Natural killer cell (primary cell): ENCODE measurements at regions not wholly inside any gene's neighbourhood (a gene's known extent, or its start where the extent isn't known, plus 50 kb on each side); places are given as distances from the start of the nearest gene placed in this dataset.

Experiments
- ATAC-seq, 3 donors: fragments of 150-1000 bp in 2 of 3; fragments of 200-7000 bp in 1 of 3; cut with Tn5 transposase; 1 replicate in 1 of 3; 2 replicates in 2 of 3; pipeline ENCODE4 v1.10.0; 2021; ENCODE audit warnings: mild to moderate bottlenecking in 2 of 3, moderate library complexity in 2 of 3
- DNase-seq, 2 donors: peaks; one replicate each; pipeline versions ENCODE4 v3.0.0 to v3.0.0-alpha.2; 2013 to 2021; ENCODE audit warnings: mixed read lengths in 1 of 2
- H3K27ac ChIP-seq: one replicate; pipeline ENCODE4 v1.5.1; 2013; ENCODE audit warnings: mild to moderate bottlenecking, low read length
- H3K27me3 ChIP-seq: one replicate; pipeline ENCODE4 v1.6.1; 2013; ENCODE audit warnings: low read length; ENCODE audit not compliant: control insufficient read depth, insufficient read depth
- H3K36me3 ChIP-seq: one replicate; pipeline ENCODE4 v1.6.1; 2013; ENCODE audit warnings: low read length; ENCODE audit not compliant: control insufficient read depth, insufficient read depth
- H3K4me1 ChIP-seq: one replicate; pipeline ENCODE4 v1.6.1; 2013; ENCODE audit warnings: low read length; ENCODE audit not compliant: control insufficient read depth, insufficient read depth
- H3K4me3 ChIP-seq: one replicate; pipeline ENCODE4 v1.5.1; 2013; ENCODE audit warnings: low read length
- H3K9me3 ChIP-seq: one replicate; pipeline ENCODE4 v1.6.1; 2013; ENCODE audit warnings: low read length; ENCODE audit not compliant: control insufficient read depth, insufficient read depth
- H3K27ac Mint-ChIP-seq, 2 donors: one replicate each; pipeline ENCODE4 v1.8.0; 2022; ENCODE audit warnings: mild to moderate bottlenecking in 2 of 2, mixed read lengths in 2 of 2, moderate library complexity in 1 of 2
- H3K27me3 Mint-ChIP-seq, 2 donors: one replicate each; pipeline ENCODE4 v1.8.0; 2022; ENCODE audit warnings: low read depth in 2 of 2, mixed read lengths in 2 of 2
- H3K36me3 Mint-ChIP-seq: one replicate; pipeline ENCODE4 v1.8.0; 2022; ENCODE audit warnings: mixed read lengths
- H3K4me1 Mint-ChIP-seq, 2 donors: one replicate each; pipeline ENCODE4 v1.8.0; 2022; ENCODE audit warnings: mixed read lengths in 2 of 2
- H3K4me3 Mint-ChIP-seq: one replicate; pipeline ENCODE4 v1.8.0; 2022; ENCODE audit warnings: mild to moderate bottlenecking, moderate library complexity, mixed read lengths
- H3K9me3 Mint-ChIP-seq, 2 donors: one replicate each; pipeline ENCODE4 v1.8.0; 2022; ENCODE audit warnings: mixed read lengths in 2 of 2
- WGBS: methylation state at CpG from one replicate; pipeline ENCODE4 v1.1.7; 2013; ENCODE audit warnings: missing lambda C conversion rate; ENCODE audit not compliant: insufficient coverage; 5-methylcytosine and 5-hydroxymethylcytosine counted together
- intact Hi-C: fragments of 100-400 bp; cut with micrococcal nuclease; formaldehyde crosslinking; loops from one replicate; pipeline ENCODE4 v1.14.2; 2022
- TF ChIP-seq, protein P1 (sequence below): fragments of 200-600 bp; IDR thresholded peaks from one replicate; pipeline ENCODE4 v1.8.0; 2022; ENCODE audit warnings: antibody characterized with exemption

DNA sequence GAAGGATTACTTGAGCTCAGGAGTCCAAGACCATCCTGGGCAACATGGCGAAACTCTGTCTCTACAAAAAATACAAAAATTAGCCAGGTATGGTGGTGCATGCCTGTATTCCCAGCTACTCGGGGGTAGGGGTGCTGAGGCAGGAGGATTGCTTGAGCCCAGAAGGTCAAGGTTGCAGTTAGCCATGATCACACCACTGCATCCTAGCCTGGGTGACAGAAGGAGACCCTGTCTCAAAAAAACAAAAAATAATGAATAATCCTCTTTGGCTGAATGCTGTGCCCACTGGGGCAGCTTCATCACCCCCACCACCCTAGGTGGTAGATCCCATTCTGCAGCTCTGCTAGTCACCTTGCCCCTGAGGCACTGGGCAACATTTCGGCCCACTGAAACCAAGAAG lies 109.4 kb downstream of the ZFP36L2 start:
- Histone ChIP-seq H3K27ac (no peak overlapping the region), H3K36me3 (no peaks in the 10 kb centered on the region), H3K27me3 (no peaks in the 10 kb centered on the region), H3K4me3 (no peak overlapping the region), H3K9me3 (no peaks in the 10 kb centered on the region), H3K4me1 (no peaks in the 10 kb centered on the region)
- intact Hi-C loops, result no loop called here
- ATAC-seq (no peak), DNase-seq (no peak)
- Mint-ChIP-seq H3K4me3 (no peak overlapping the region), H3K9me3 (no peaks in the 10 kb centered on the region), H3K27ac (no peak overlapping the region), H3K4me1 (peaks cover 0 to 7% of the 10 kb centered on the region in 2 donors), H3K36me3 (no peaks in the 10 kb centered on the region), H3K27me3 (no peaks in the 10 kb centered on the region)
- TF ChIP-seq, protein P1, sequence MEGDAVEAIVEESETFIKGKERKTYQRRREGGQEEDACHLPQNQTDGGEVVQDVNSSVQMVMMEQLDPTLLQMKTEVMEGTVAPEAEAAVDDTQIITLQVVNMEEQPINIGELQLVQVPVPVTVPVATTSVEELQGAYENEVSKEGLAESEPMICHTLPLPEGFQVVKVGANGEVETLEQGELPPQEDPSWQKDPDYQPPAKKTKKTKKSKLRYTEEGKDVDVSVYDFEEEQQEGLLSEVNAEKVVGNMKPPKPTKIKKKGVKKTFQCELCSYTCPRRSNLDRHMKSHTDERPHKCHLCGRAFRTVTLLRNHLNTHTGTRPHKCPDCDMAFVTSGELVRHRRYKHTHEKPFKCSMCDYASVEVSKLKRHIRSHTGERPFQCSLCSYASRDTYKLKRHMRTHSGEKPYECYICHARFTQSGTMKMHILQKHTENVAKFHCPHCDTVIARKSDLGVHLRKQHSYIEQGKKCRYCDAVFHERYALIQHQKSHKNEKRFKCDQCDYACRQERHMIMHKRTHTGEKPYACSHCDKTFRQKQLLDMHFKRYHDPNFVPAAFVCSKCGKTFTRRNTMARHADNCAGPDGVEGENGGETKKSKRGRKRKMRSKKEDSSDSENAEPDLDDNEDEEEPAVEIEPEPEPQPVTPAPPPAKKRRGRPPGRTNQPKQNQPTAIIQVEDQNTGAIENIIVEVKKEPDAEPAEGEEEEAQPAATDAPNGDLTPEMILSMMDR, result no peak
- 95% methylated on average over 3 of the region's 3 CpGs for WGBS

DNA sequence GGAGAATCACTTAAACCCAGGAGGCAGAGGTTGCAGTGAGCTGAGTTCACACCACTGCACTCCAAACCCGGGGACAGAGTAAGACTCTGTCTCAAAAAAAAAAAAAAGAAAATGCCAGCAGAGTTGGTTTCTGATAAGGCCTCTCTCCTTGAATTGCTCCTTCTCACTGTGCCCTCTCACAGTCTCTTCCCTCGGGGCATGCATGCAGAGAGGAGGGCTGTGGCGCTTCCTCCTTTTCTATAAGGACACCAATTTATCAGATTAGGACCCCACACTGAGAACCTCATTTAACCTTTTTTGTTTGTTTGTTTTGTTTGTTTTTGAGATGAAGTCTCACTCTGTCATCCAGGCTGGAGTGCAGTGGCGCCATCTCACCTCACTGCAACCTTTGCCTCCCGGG lies 110.5 kb downstream of the ZFP36L2 start:
- intact Hi-C loops, result no loop called here
- H3K27ac Mint-ChIP-seq, result no peak overlapping the region
- DNase-seq, result no peak
- 83% methylated on average over 4 of the region's 5 CpGs for WGBS
- Histone ChIP-seq H3K9me3 (no peaks in the 10 kb centered on the region), H3K36me3 (no peaks in the 10 kb centered on the region), H3K27ac (no peak overlapping the region), H3K4me3 (no peak overlapping the region), H3K27me3 (no peaks in the 10 kb centered on the region), H3K4me1 (no peaks in the 10 kb centered on the region)
- no peaks in the 10 kb centered on the region for H3K27me3 Mint-ChIP-seq
- no peaks in the 10 kb centered on the region for H3K36me3 Mint-ChIP-seq
- H3K4me3 Mint-ChIP-seq, result no peak overlapping the region
- no peak for ATAC-seq
- TF ChIP-seq, protein P1, result no peak
- H3K4me1 Mint-ChIP-seq, result peaks cover 0 to 7% of the 10 kb centered on the region in 2 donors
- H3K9me3 Mint-ChIP-seq, result no peaks in the 10 kb centered on the region

DNA sequence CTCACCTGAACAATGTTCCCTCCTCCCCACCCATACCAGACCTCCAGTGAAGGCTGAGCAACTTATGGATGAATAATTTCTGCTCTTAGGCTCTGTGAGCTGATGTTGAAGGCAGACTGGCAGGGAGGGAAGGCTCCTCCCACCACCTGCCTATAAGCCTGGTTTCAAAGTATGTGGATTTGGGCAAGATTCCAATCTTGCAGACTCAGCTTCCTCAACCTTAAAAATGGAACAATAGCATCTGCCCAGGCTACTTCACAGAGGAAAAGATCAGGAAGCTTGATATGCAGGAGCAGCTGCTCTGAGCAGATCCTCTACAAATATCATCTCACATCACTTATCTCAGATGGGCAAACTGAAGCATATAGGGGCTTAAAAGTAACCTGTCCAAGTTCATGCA lies 112.2 kb downstream of the ZFP36L2 start:
- Histone ChIP-seq H3K36me3 (no peaks in the 10 kb centered on the region), H3K9me3 (no peaks in the 10 kb centered on the region), H3K4me3 (no peak overlapping the region), H3K27ac (no peak overlapping the region), H3K4me1 (peaks cover under 1% of the 10 kb centered on the region), H3K27me3 (no peaks in the 10 kb centered on the region)
- H3K27me3 Mint-ChIP-seq, result no peaks in the 10 kb centered on the region
- H3K27ac Mint-ChIP-seq, result no peak overlapping the region
- TF ChIP-seq, protein P1, result no peak
- ATAC-seq, result no peak
- H3K36me3 Mint-ChIP-seq, result no peaks in the 10 kb centered on the region
- no peaks in the 10 kb centered on the region for H3K9me3 Mint-ChIP-seq
- no peak overlapping the region for H3K4me3 Mint-ChIP-seq
- intact Hi-C loops, result no loop called here
- H3K4me1 Mint-ChIP-seq, result peaks cover 0 to 7% of the 10 kb centered on the region in 2 donors
- no peak for DNase-seq

DNA sequence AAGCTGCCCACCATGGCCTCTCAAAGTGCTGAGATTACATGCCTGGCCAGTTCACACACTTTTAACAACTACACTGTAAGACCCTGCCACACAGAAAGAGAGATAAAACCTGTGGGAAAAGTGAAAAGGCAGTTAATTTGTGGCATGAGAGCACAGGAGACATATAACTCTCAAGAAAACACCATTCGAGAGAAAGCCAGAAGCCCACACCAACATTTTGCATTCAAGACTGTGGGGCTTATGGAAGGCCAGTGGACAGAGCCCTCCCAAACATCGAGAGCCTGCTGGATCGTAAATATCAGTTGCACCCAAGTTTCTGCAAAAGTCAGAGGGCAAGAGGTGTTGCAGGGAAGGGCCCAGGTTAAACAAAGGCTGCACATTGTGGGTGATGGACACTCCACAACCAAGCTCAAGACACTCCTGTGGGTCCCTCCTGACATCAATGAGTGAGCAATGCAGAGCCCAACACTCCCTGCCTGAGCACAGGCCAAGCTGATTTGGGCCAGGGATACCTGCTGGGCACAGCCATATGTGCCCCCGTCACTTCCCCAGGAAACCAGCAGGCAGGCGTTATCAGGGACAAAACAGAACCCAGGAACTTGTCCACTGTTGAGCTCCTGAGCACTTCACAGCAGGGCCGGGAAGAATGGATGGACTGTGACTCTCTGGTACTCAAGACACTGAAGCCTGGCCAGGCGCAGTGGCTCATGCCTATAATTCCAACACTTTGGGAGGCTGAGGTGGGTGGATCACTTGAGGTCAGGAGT lies 114.4 kb downstream of the ZFP36L2 start:
- H3K9me3 Mint-ChIP-seq, result no peaks in the 10 kb centered on the region
- Histone ChIP-seq H3K9me3 (no peaks in the 10 kb centered on the region), H3K4me1 (peaks cover 22% of the 10 kb centered on the region), H3K27me3 (no peaks in the 10 kb centered on the region), H3K4me3 (no peak overlapping the region), H3K27ac (no peak overlapping the region), H3K36me3 (no peaks in the 10 kb centered on the region)
- ATAC-seq (no peak), DNase-seq (no peak)
- no peak overlapping the region for H3K4me3 Mint-ChIP-seq
- H3K4me1 Mint-ChIP-seq, result peaks cover 0 to 10% of the 10 kb centered on the region in 2 donors
- 93% methylated on average over 7 of the region's 7 CpGs for WGBS
- H3K27ac Mint-ChIP-seq, result no peak overlapping the region
- TF ChIP-seq, protein P1, result no peak
- H3K27me3 Mint-ChIP-seq, result no peaks in the 10 kb centered on the region
- H3K36me3 Mint-ChIP-seq, result no peaks in the 10 kb centered on the region
- intact Hi-C loops, result no loop called here
